Neutrophil (primary cell): ENCODE measurements at regions not wholly inside any gene's neighbourhood (a gene's known extent, or its start where the extent isn't known, plus 50 kb on each side); places are given as distances from the start of the nearest gene placed in this dataset.

Source experiments
- H3K27ac ChIP-seq: fragments of 200-600 bp; sonication (generic); 2 replicates; pipeline ENCODE4 v1.5.1; 2016; ENCODE audit warnings: mild to moderate bottlenecking, moderate library complexity
- H3K27me3 ChIP-seq: fragments of 200-600 bp; sonication (generic); 2 replicates; pipeline ENCODE4 v1.6.0; 2016; ENCODE audit warnings: mild to moderate bottlenecking
- H3K36me3 ChIP-seq: fragments of 200-600 bp; sonication (generic); 2 replicates; pipeline ENCODE4 v1.5.1; 2017
- H3K4me1 ChIP-seq, 2 experiments: fragments of 200-600 bp in 1 of 2; sonication (generic) in 1 of 2; 1 replicate in 1 of 2; 2 replicates in 1 of 2; pipeline versions ENCODE4 v1.5.1 to v1.6.1; 2013 to 2016; ENCODE audit warnings: low read depth in 1 of 2, low read length in 1 of 2, mild to moderate bottlenecking in 1 of 2, moderate library complexity in 1 of 2; ENCODE audit not compliant: control insufficient read depth in 1 of 2, insufficient read depth in 1 of 2
- H3K4me3 ChIP-seq, 2 experiments: fragments of 200-600 bp in 1 of 2; sonication (generic) in 1 of 2; 1 replicate in 1 of 2; 2 replicates in 1 of 2; pipeline ENCODE4 v1.5.1; 2013 to 2016; ENCODE audit warnings: low read depth in 1 of 2, low read length in 1 of 2, mild to moderate bottlenecking in 1 of 2, moderate library complexity in 1 of 2
- H3K9me3 ChIP-seq: fragments of 200-600 bp; sonication (generic); 2 replicates; pipeline ENCODE4 v1.5.1; 2016
- TF ChIP-seq, protein P1 (sequence below): fragments of 200-600 bp; sonication (generic); IDR thresholded peaks from 2 replicates; pipeline ENCODE4 v1.5.1; 2016; ENCODE audit warnings: antibody characterized with exemption

DNA sequence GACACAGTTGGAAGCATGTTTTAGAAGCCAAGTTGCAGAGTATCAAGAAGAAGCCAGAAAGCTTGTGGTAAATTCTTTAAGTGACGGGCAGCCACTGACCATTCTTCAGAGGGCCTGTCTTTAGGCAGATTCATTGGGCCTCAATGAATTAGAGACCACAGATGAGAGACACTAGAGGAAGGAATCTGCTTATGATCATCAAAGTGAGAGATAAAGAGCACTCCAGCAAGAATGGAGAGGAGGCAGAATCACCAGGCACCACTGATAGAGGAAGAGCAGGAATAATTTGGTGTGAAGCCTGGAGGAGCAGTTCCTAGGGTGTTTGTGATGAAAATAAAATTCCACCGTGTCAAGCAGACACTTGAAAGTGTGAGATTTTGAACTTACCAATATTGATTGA lies 365.9 kb upstream of the SLC30A5 start:
- Histone ChIP-seq H3K27me3 (no peaks in the 10 kb centered on the region), H3K36me3 (no peaks in the 10 kb centered on the region), H3K27ac (no peak overlapping the region), H3K4me3 (no peak overlapping the region), H3K4me1 (no peaks in the 10 kb centered on the region), H3K9me3 (no peaks in the 10 kb centered on the region)
- TF ChIP-seq, protein P1, sequence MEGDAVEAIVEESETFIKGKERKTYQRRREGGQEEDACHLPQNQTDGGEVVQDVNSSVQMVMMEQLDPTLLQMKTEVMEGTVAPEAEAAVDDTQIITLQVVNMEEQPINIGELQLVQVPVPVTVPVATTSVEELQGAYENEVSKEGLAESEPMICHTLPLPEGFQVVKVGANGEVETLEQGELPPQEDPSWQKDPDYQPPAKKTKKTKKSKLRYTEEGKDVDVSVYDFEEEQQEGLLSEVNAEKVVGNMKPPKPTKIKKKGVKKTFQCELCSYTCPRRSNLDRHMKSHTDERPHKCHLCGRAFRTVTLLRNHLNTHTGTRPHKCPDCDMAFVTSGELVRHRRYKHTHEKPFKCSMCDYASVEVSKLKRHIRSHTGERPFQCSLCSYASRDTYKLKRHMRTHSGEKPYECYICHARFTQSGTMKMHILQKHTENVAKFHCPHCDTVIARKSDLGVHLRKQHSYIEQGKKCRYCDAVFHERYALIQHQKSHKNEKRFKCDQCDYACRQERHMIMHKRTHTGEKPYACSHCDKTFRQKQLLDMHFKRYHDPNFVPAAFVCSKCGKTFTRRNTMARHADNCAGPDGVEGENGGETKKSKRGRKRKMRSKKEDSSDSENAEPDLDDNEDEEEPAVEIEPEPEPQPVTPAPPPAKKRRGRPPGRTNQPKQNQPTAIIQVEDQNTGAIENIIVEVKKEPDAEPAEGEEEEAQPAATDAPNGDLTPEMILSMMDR, result no peak

GRCh38 chr5:68729678-68730077 lies 364.1 kb upstream of the SLC30A5 start:
- H3K9me3 ChIP-seq, result no peaks in the 10 kb centered on the region
- TF ChIP-seq, protein P1, result no peak
- no peak overlapping the region for H3K27ac ChIP-seq
- no peaks in the 10 kb centered on the region for H3K36me3 ChIP-seq
- no peaks in the 10 kb centered on the region for H3K4me1 ChIP-seq
- H3K4me3 ChIP-seq, result no peak overlapping the region
- no peaks in the 10 kb centered on the region for H3K27me3 ChIP-seq

- TF ChIP-seq, protein P1, result no peak
- no peaks in the 10 kb centered on the region for H3K9me3 ChIP-seq
- H3K27ac ChIP-seq, result no peak overlapping the region
- H3K27me3 ChIP-seq, result no peaks in the 10 kb centered on the region
- H3K4me1 ChIP-seq, result no peaks in the 10 kb centered on the region
- H3K36me3 ChIP-seq, result no peaks in the 10 kb centered on the region
- no peak overlapping the region for H3K4me3 ChIP-seq
These were observed 363.4 kb upstream of the SLC30A5 start for GRCh38 chr5:68730220-68730978.

GRCh38 chr5:68730979-68731654 lies 362.7 kb upstream of the SLC30A5 start:
- no peaks in the 10 kb centered on the region for H3K9me3 ChIP-seq
- H3K27ac ChIP-seq, result no peak overlapping the region
- no peak overlapping the region for H3K4me3 ChIP-seq
- H3K4me1 ChIP-seq, result no peaks in the 10 kb centered on the region
- TF ChIP-seq, protein P1, result no peak
- H3K27me3 ChIP-seq, result no peaks in the 10 kb centered on the region
- H3K36me3 ChIP-seq, result no peaks in the 10 kb centered on the region

DNA sequence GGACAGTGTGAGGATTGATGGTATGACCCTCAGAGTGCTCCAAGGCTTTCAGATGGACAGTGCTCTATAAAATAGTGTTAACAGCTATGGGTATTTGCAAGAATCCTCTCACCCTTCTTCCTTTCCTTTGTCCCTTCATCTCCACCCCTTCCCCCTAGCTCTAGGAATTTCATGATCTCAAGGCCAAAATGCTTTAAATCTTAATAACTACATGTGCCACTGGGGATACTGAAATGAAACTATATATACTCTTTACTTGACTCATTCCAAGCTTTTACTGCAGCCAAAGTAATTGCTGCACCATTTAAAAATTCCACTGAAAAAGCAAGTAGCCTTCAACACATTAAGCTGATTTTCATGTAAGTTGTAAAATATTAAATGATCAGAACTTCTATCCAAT lies 361.6 kb upstream of the SLC30A5 start:
- no peaks in the 10 kb centered on the region for H3K36me3 ChIP-seq
- H3K9me3 ChIP-seq, result no peaks in the 10 kb centered on the region
- H3K4me1 ChIP-seq, result no peaks in the 10 kb centered on the region
- H3K27ac ChIP-seq, result no peak overlapping the region
- TF ChIP-seq, protein P1, result no peak
- no peak overlapping the region for H3K4me3 ChIP-seq
- no peaks in the 10 kb centered on the region for H3K27me3 ChIP-seq
